MV-4-11 (cell line): ENCODE measurements at regions not wholly inside any gene's neighbourhood (a gene's known extent, or its start where the extent isn't known, plus 50 kb on each side); places are given as distances from the start of the nearest gene placed in this dataset.
A peak's percentile ranks its signal among the peaks of the same experiment; 100 is the strongest.
"Not testable (repeated sequence)": the region's sequence is repeated elsewhere in the genome, so short reads cannot be mapped to it uniquely, and the experiment has no call there.

Experiments used
- DNase-seq: peaks from one replicate; lab custom pipeline; 2025; lab: John Stamatoyannopoulos, UW

GRCh38 chr6:156450421-156450820, 326.8 kb upstream of the ARID1B start:
- no peak for DNase-seq

GRCh38 chr6:156449569-156449968, 327.6 kb upstream of the ARID1B start:
- DNase-seq, result no peak

GRCh38 chr6:156449128-156449527, 328.1 kb upstream of the ARID1B start:
- no peak for DNase-seq

- no peak for DNase-seq
These were observed 328.6 kb upstream of the ARID1B start for GRCh38 chr6:156448579-156448978.

- no peak for DNase-seq
These were observed 336.5 kb upstream of the ARID1B start for GRCh38 chr6:156440688-156441087.

GRCh38 chr6:156438350-156438923, 338.7 kb upstream of the ARID1B start:
- DNase-seq, result no peak

- no peak for DNase-seq
These were observed 339.9 kb upstream of the ARID1B start for GRCh38 chr6:156437121-156437879.

GRCh38 chr6:156434795-156435190, 342.4 kb upstream of the ARID1B start:
- no peak for DNase-seq

- DNase-seq, result no peak
These were observed 343.0 kb upstream of the ARID1B start for GRCh38 chr6:156434049-156434794.

GRCh38 chr6:156432543-156432942, 344.6 kb upstream of the ARID1B start:
- no peak for DNase-seq

GRCh38 chr6:156430386-156430785, 346.8 kb upstream of the ARID1B start:
- DNase-seq, result no peak

GRCh38 chr6:156427345-156427744, 349.8 kb upstream of the ARID1B start:
- no peak for DNase-seq

- DNase-seq, result no peak
These were observed 351.7 kb upstream of the ARID1B start for GRCh38 chr6:156425359-156426020.

GRCh38 chr6:156423829-156424228, 353.3 kb upstream of the ARID1B start:
- DNase-seq, result no peak

GRCh38 chr6:156423075-156423474, 354.1 kb upstream of the ARID1B start:
- DNase-seq, result no peak

- DNase-seq, result peak; percentile 26
These were observed 355.2 kb upstream of the ARID1B start for GRCh38 chr6:156421933-156422332.

- DNase-seq, result not testable (repeated sequence)
These were observed 355.9 kb upstream of the ARID1B start for GRCh38 chr6:156421301-156421700.

GRCh38 chr6:156420172-156420993, 356.8 kb upstream of the ARID1B start:
- no peak for DNase-seq

- DNase-seq, result no peak
These were observed 357.6 kb upstream of the ARID1B start for GRCh38 chr6:156419594-156419993.

GRCh38 chr6:156418253-156418652, 358.9 kb upstream of the ARID1B start:
- DNase-seq, result no peak

- DNase-seq, result no peak
These were observed 360.8 kb upstream of the ARID1B start for GRCh38 chr6:156416391-156416790.

- no peak for DNase-seq
These were observed 364.0 kb upstream of the ARID1B start for GRCh38 chr6:156413154-156413553.
